Activated naive CD4-positive, alpha-beta T cell treated with anti-CD3 and anti-CD28 coated beads, Interleukin-2, amount 50 U/mL, for 24 hours (primary cell): ENCODE measurements at regions not wholly inside any gene's neighbourhood (a gene's known extent, or its start where the extent isn't known, plus 50 kb on each side); places are given as distances from the start of the nearest gene placed in this dataset.

Experiments used
- H3K27ac Mint-ChIP-seq: one replicate; pipeline ENCODE4 v1.8.0; 2021; ENCODE audit warnings: mild to moderate bottlenecking, mixed read lengths
- H3K27me3 Mint-ChIP-seq: one replicate; pipeline ENCODE4 v1.8.0; 2021; ENCODE audit warnings: mixed read lengths
- H3K36me3 Mint-ChIP-seq: one replicate; pipeline ENCODE4 v1.8.0; 2021; ENCODE audit warnings: mixed read lengths
- H3K4me1 Mint-ChIP-seq: one replicate; pipeline ENCODE4 v1.8.0; 2021; ENCODE audit warnings: mixed read lengths
- H3K4me3 Mint-ChIP-seq: one replicate; pipeline ENCODE4 v1.8.0; 2021; ENCODE audit warnings: mild to moderate bottlenecking, mixed read lengths
- H3K9me3 Mint-ChIP-seq: one replicate; pipeline ENCODE4 v1.8.0; 2021; ENCODE audit warnings: mixed read lengths

- no peaks in the 10 kb centered on the region for H3K36me3 Mint-ChIP-seq
- no peaks in the 10 kb centered on the region for H3K9me3 Mint-ChIP-seq
- no peak overlapping the region for H3K27ac Mint-ChIP-seq
- H3K27me3 Mint-ChIP-seq = no peaks in the 10 kb centered on the region
- H3K4me3 Mint-ChIP-seq = no peak overlapping the region
- no peaks in the 10 kb centered on the region for H3K4me1 Mint-ChIP-seq
Measured at GRCh38 chr11:15705891-15706290, 591.2 kb downstream of the INSC start.

GRCh38 chr11:15707194-15707593, 592.5 kb downstream of the INSC start:
- Mint-ChIP-seq H3K27me3 (no peaks in the 10 kb centered on the region), H3K9me3 (no peaks in the 10 kb centered on the region), H3K36me3 (no peaks in the 10 kb centered on the region), H3K4me3 (no peak overlapping the region), H3K27ac (no peak overlapping the region), H3K4me1 (no peaks in the 10 kb centered on the region)

- H3K4me1 Mint-ChIP-seq = no peaks in the 10 kb centered on the region
- no peaks in the 10 kb centered on the region for H3K9me3 Mint-ChIP-seq
- no peaks in the 10 kb centered on the region for H3K36me3 Mint-ChIP-seq
- no peak overlapping the region for H3K4me3 Mint-ChIP-seq
- no peak overlapping the region for H3K27ac Mint-ChIP-seq
- no peaks in the 10 kb centered on the region for H3K27me3 Mint-ChIP-seq
Measured at GRCh38 chr11:15707971-15708370, 593.2 kb downstream of the INSC start.

- no peaks in the 10 kb centered on the region for H3K36me3 Mint-ChIP-seq
- H3K9me3 Mint-ChIP-seq = no peaks in the 10 kb centered on the region
- H3K27me3 Mint-ChIP-seq = no peaks in the 10 kb centered on the region
- no peak overlapping the region for H3K27ac Mint-ChIP-seq
- H3K4me1 Mint-ChIP-seq = no peaks in the 10 kb centered on the region
- H3K4me3 Mint-ChIP-seq = no peak overlapping the region
Measured at GRCh38 chr11:15710580-15711275, 596.0 kb downstream of the INSC start.

- no peaks in the 10 kb centered on the region for H3K27me3 Mint-ChIP-seq
- no peaks in the 10 kb centered on the region for H3K9me3 Mint-ChIP-seq
- no peaks in the 10 kb centered on the region for H3K4me1 Mint-ChIP-seq
- H3K27ac Mint-ChIP-seq = no peak overlapping the region
- no peak overlapping the region for H3K4me3 Mint-ChIP-seq
- H3K36me3 Mint-ChIP-seq = no peaks in the 10 kb centered on the region
Measured at GRCh38 chr11:15711311-15711710, 596.6 kb downstream of the INSC start.

GRCh38 chr11:15714641-15715399, 600.1 kb downstream of the INSC start:
- H3K27ac Mint-ChIP-seq = no peak overlapping the region
- no peak overlapping the region for H3K4me3 Mint-ChIP-seq
- H3K4me1 Mint-ChIP-seq = no peaks in the 10 kb centered on the region
- no peaks in the 10 kb centered on the region for H3K36me3 Mint-ChIP-seq
- H3K27me3 Mint-ChIP-seq = no peaks in the 10 kb centered on the region
- no peaks in the 10 kb centered on the region for H3K9me3 Mint-ChIP-seq

GRCh38 chr11:15716550-15716949, 601.8 kb downstream of the INSC start:
- Mint-ChIP-seq H3K27ac (no peak overlapping the region), H3K4me3 (no peak overlapping the region), H3K4me1 (no peaks in the 10 kb centered on the region), H3K36me3 (no peaks in the 10 kb centered on the region), H3K27me3 (no peaks in the 10 kb centered on the region), H3K9me3 (no peaks in the 10 kb centered on the region)

- no peak overlapping the region for H3K4me3 Mint-ChIP-seq
- H3K27ac Mint-ChIP-seq = no peak overlapping the region
- no peaks in the 10 kb centered on the region for H3K36me3 Mint-ChIP-seq
- H3K9me3 Mint-ChIP-seq = no peaks in the 10 kb centered on the region
- H3K4me1 Mint-ChIP-seq = no peaks in the 10 kb centered on the region
- H3K27me3 Mint-ChIP-seq = peaks cover 4% of the 10 kb centered on the region
Measured at GRCh38 chr11:15720460-15720859, 605.7 kb downstream of the INSC start.

GRCh38 chr11:15723966-15724365, 609.2 kb downstream of the INSC start:
- H3K36me3 Mint-ChIP-seq = no peaks in the 10 kb centered on the region
- no peaks in the 10 kb centered on the region for H3K4me1 Mint-ChIP-seq
- no peak overlapping the region for H3K4me3 Mint-ChIP-seq
- peaks cover 4% of the 10 kb centered on the region for H3K27me3 Mint-ChIP-seq
- no peaks in the 10 kb centered on the region for H3K9me3 Mint-ChIP-seq
- H3K27ac Mint-ChIP-seq = no peak overlapping the region

- Mint-ChIP-seq H3K27ac (no peak overlapping the region), H3K4me3 (no peak overlapping the region), H3K4me1 (no peaks in the 10 kb centered on the region), H3K27me3 (peaks cover 4% of the 10 kb centered on the region), H3K9me3 (no peaks in the 10 kb centered on the region), H3K36me3 (no peaks in the 10 kb centered on the region)
Measured at GRCh38 chr11:15724601-15725000, 609.9 kb downstream of the INSC start.

- no peaks in the 10 kb centered on the region for H3K36me3 Mint-ChIP-seq
Measured at GRCh38 chr11:15725246-15725645, 610.5 kb downstream of the INSC start.

GRCh38 chr11:15726221-15726746, 611.6 kb downstream of the INSC start:
- Mint-ChIP-seq H3K27ac (no peak overlapping the region), H3K27me3 (peaks cover 4% of the 10 kb centered on the region), H3K9me3 (no peaks in the 10 kb centered on the region), H3K36me3 (no peaks in the 10 kb centered on the region), H3K4me3 (no peak overlapping the region), H3K4me1 (no peaks in the 10 kb centered on the region)

More at GRCh38 chr11:15725246-15725645, 610.5 kb downstream of the INSC start:
- H3K4me3 Mint-ChIP-seq = no peak overlapping the region
- H3K9me3 Mint-ChIP-seq = no peaks in the 10 kb centered on the region
- H3K4me1 Mint-ChIP-seq = no peaks in the 10 kb centered on the region
- no peak overlapping the region for H3K27ac Mint-ChIP-seq
- peaks cover 4% of the 10 kb centered on the region for H3K27me3 Mint-ChIP-seq

- Mint-ChIP-seq H3K4me3 (no peak overlapping the region), H3K9me3 (no peaks in the 10 kb centered on the region), H3K27me3 (peaks cover 4% of the 10 kb centered on the region), H3K4me1 (no peaks in the 10 kb centered on the region), H3K27ac (no peak overlapping the region), H3K36me3 (no peaks in the 10 kb centered on the region)
Measured at GRCh38 chr11:15726893-15727519, 612.3 kb downstream of the INSC start.

- H3K9me3 Mint-ChIP-seq = no peaks in the 10 kb centered on the region
- peaks cover 4% of the 10 kb centered on the region for H3K27me3 Mint-ChIP-seq
- H3K36me3 Mint-ChIP-seq = no peaks in the 10 kb centered on the region
- H3K27ac Mint-ChIP-seq = no peak overlapping the region
- no peaks in the 10 kb centered on the region for H3K4me1 Mint-ChIP-seq
- H3K4me3 Mint-ChIP-seq = no peak overlapping the region
Measured at GRCh38 chr11:15727520-15727914, 612.8 kb downstream of the INSC start.

- H3K4me1 Mint-ChIP-seq = no peaks in the 10 kb centered on the region
- no peaks in the 10 kb centered on the region for H3K36me3 Mint-ChIP-seq
- H3K27me3 Mint-ChIP-seq = peaks cover 4% of the 10 kb centered on the region
- no peak overlapping the region for H3K4me3 Mint-ChIP-seq
- H3K9me3 Mint-ChIP-seq = no peaks in the 10 kb centered on the region
- no peak overlapping the region for H3K27ac Mint-ChIP-seq
Measured at GRCh38 chr11:15728207-15728606, 613.5 kb downstream of the INSC start.
